ENCODE measurements at regions not wholly inside any gene's neighbourhood (a gene's known extent, or its start where the extent isn't known, plus 50 kb on each side); places are given as distances from the start of the nearest gene placed in this dataset.

DNA sequence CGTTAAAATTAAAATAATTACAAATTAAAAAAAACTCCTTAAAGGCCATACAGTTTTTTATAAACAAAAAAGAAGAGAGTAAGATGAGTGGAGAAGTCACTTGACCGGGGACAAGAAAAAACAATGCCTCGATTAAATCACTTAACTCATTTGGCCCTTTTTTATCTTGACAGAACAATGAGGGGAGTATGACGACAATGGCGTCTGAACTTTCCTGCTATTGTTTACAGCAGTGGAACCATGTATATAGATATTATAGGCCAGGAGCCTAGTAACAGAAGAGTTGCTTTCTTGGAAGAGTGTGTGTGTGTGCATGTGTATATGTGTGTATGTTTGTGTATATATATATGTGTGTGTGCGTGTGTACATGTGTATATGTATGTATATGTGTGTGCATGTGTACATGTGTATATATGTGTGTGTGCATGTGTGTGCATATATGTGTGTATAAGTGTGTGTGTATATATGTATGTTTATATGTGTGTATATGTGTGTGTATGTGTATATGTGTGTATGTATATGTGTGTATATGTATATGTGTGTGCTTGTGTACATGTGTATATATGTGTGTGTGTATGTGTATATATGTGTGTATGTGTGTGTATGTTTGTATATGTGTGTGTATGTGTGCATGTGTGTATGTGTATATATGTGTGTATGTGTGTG lies 153.4 kb upstream of the FAT1 start:
- no peak overlapping the region for H3K4me2 ChIP-seq (ENCODE audit: insufficient read depth, insufficient read length, low read length)
- H2BK120ac ChIP-seq (ENCODE audit: low read depth, low read length, poor library complexity, severe bottlenecking) = no peak overlapping the region
- no peaks in the 10 kb centered on the region for H3K27me3 Mint-ChIP-seq (ENCODE audit: low read depth)
- H2AK5ac ChIP-seq (ENCODE audit: insufficient read length, low read length) = no peak overlapping the region
- peaks cover 14 to 19% of the 10 kb centered on the region in 2 experiments for H3K9me3 Mint-ChIP-seq
- no peaks in the 10 kb centered on the region for H3K4me1 ChIP-seq (ENCODE audit: insufficient read depth, low read length)
- no peaks in the 10 kb centered on the region for H3K79me1 ChIP-seq (ENCODE audit: insufficient read depth, low read depth, low read length, poor library complexity, severe bottlenecking)
- no peak overlapping the region for H2BK20ac ChIP-seq (ENCODE audit: low read depth, low read length, poor library complexity, severe bottlenecking)
- H3K27ac Mint-ChIP-seq = no peak overlapping the region
- no peak overlapping the region for H4K5ac ChIP-seq (ENCODE audit: insufficient read length, low read depth, low read length)
- WGBS (ENCODE audit: extremely low coverage, insufficient read length, low lambda C conversion rate) = no CpG with 5 or more reads among the region's 6 CpGs
- no peaks in the 10 kb centered on the region for H3K23me2 ChIP-seq (ENCODE audit: insufficient read length, low read depth, low read length, poor library complexity, severe bottlenecking)
- H3K4me1 Mint-ChIP-seq = peaks cover 0 to 7% of the 10 kb centered on the region in 2 experiments; a peak in 2 of 4 replicates
- no peak overlapping the region for H3K23ac ChIP-seq (ENCODE audit: insufficient read length, low read depth, low read length)
- no peaks in the 10 kb centered on the region for H4K20me1 ChIP-seq (ENCODE audit: control insufficient read depth, insufficient read depth, insufficient read length)
- H3K27me3 ChIP-seq (ENCODE audit: insufficient read depth, low read length) = no peaks in the 10 kb centered on the region
- DNase-seq = no peak
- TF ChIP-seq, protein P1, sequence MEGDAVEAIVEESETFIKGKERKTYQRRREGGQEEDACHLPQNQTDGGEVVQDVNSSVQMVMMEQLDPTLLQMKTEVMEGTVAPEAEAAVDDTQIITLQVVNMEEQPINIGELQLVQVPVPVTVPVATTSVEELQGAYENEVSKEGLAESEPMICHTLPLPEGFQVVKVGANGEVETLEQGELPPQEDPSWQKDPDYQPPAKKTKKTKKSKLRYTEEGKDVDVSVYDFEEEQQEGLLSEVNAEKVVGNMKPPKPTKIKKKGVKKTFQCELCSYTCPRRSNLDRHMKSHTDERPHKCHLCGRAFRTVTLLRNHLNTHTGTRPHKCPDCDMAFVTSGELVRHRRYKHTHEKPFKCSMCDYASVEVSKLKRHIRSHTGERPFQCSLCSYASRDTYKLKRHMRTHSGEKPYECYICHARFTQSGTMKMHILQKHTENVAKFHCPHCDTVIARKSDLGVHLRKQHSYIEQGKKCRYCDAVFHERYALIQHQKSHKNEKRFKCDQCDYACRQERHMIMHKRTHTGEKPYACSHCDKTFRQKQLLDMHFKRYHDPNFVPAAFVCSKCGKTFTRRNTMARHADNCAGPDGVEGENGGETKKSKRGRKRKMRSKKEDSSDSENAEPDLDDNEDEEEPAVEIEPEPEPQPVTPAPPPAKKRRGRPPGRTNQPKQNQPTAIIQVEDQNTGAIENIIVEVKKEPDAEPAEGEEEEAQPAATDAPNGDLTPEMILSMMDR (conservative IDR thresholded peaks at IDR 0.05) = no peak
- H3K18ac ChIP-seq (ENCODE audit: insufficient read length, low read depth, low read length) = no peak overlapping the region
- no peak overlapping the region for H2BK12ac ChIP-seq (ENCODE audit: insufficient read length, low read depth, low read length)
- H3K79me2 ChIP-seq (ENCODE audit: insufficient read depth, low read length) = no peaks in the 10 kb centered on the region
- no peak overlapping the region for H3K9ac ChIP-seq (ENCODE audit: extremely low read depth, insufficient read length, low read length)
- H2AFZ ChIP-seq (ENCODE audit: low read length) = no peak overlapping the region
- no peak overlapping the region for H3T11ph ChIP-seq (ENCODE audit: low read length)
- no peak overlapping the region for H2BK15ac ChIP-seq (ENCODE audit: low read depth, low read length)
- H3K27ac ChIP-seq (ENCODE audit: insufficient read length, low read depth, low read length) = no peak overlapping the region
- H3K14ac ChIP-seq (ENCODE audit: insufficient read depth, low read length) = no peak overlapping the region
- H4K8ac ChIP-seq (replicated peaks; ENCODE audit: insufficient read length, low read depth, low read length) = no peak overlapping the region
- H3K9me3 ChIP-seq (ENCODE audit: control insufficient read depth, low read depth, low read length) = peaks cover 6% of the 10 kb centered on the region
- peaks cover 0 to 18% (median 1%) of the 10 kb centered on the region in 3 experiments; a peak in 4 of 7 replicates for H3K36me3 Mint-ChIP-seq (ENCODE audit: insufficient read depth in 1 of 3, low read depth in 3 of 3)
- H3K56ac ChIP-seq (ENCODE audit: insufficient read length, low read depth, low read length) = no peak overlapping the region
- H3K4me3 Mint-ChIP-seq = no peak overlapping the region
- no peak overlapping the region for H2BK5ac ChIP-seq (ENCODE audit: insufficient read length, low read length)
- no peak overlapping the region for H4K91ac ChIP-seq (ENCODE audit: insufficient read length, low read depth, low read length)
- H3K4ac ChIP-seq (ENCODE audit: low read depth, low read length) = no peak overlapping the region
